Neural cell (in vitro differentiated cells): ENCODE measurements at regions not wholly inside any gene's neighbourhood (a gene's known extent, or its start where the extent isn't known, plus 50 kb on each side); places are given as distances from the start of the nearest gene placed in this dataset.

ENCODE experiments used
- TAF1 ChIP-seq: IDR thresholded peaks from 2 replicates; pipeline ENCODE4 v1.6.1; 2012; ENCODE audit warnings: low read depth
- TF ChIP-seq, protein P1 (sequence below): fragments of 450-650 bp; IDR thresholded peaks from 2 replicates; pipeline ENCODE4 v1.5.1; 2014; ENCODE audit warnings: antibody characterized with exemption, mild to moderate bottlenecking, moderate library complexity; ENCODE audit not compliant: poor library complexity, severe bottlenecking

- TF ChIP-seq, protein P1, sequence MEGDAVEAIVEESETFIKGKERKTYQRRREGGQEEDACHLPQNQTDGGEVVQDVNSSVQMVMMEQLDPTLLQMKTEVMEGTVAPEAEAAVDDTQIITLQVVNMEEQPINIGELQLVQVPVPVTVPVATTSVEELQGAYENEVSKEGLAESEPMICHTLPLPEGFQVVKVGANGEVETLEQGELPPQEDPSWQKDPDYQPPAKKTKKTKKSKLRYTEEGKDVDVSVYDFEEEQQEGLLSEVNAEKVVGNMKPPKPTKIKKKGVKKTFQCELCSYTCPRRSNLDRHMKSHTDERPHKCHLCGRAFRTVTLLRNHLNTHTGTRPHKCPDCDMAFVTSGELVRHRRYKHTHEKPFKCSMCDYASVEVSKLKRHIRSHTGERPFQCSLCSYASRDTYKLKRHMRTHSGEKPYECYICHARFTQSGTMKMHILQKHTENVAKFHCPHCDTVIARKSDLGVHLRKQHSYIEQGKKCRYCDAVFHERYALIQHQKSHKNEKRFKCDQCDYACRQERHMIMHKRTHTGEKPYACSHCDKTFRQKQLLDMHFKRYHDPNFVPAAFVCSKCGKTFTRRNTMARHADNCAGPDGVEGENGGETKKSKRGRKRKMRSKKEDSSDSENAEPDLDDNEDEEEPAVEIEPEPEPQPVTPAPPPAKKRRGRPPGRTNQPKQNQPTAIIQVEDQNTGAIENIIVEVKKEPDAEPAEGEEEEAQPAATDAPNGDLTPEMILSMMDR: no peak
- no peak for TF ChIP-seq TAF1
Observed at GRCh38 chr7:81399471-81399870, 370.4 kb downstream of the HGF start.
